ENCODE measurements at regions not wholly inside any gene's neighbourhood (a gene's known extent, or its start where the extent isn't known, plus 50 kb on each side); places are given as distances from the start of the nearest gene placed in this dataset.

DNA sequence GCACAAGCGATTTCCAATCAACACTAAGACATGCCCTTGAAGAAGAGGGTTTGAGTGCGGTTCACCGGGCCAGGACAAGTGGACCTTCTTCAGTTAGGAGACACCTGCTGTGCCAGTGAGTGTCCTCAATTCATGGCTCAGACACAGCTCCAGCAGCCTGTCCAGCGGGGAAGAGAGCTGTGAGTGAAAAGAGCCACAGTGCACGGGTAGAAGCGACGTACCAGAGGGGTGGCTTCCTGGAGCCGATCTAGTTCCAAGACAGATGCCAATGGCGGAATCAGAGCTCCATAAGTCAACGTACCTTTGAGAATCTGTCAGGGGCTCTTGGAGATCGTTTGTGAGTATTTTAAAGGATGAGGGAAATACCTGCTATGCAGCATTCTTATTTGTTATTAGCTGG is 119.9 kb upstream of the SALL3 start:
- DNase-seq: no peak
- TF ChIP-seq POLR2A (IDR thresholded peaks at IDR 0.05; ENCODE audit: low read length) (no peak), GATA1 (IDR thresholded peaks at IDR 0.05; ENCODE audit: low read depth, low read length) (no peak)

DNA sequence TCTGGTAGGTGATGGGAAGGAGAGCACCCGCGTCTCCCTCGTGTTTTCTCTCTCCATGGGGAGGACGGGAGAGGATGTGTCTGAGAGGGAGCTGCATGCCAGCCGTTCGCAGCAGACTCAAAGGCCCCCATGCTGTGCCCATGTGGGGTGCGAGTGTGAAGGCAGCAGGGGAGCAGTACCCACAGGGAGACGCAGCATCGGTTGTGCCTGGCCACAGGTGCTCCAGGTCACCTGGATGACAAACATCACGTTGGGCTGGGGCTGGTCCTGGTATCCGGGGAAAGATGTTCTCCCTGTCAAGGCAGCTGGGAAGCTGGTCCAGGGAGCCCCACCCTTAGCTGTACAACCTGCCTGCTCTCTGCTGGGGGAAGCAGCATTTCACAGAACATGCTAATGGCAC is 119.5 kb upstream of the SALL3 start:
- no peak for DNase-seq
- TF ChIP-seq POLR2A (IDR thresholded peaks at IDR 0.05; ENCODE audit: low read length) (no peak), GATA1 (IDR thresholded peaks at IDR 0.05; ENCODE audit: low read depth, low read length) (no peak)

DNA sequence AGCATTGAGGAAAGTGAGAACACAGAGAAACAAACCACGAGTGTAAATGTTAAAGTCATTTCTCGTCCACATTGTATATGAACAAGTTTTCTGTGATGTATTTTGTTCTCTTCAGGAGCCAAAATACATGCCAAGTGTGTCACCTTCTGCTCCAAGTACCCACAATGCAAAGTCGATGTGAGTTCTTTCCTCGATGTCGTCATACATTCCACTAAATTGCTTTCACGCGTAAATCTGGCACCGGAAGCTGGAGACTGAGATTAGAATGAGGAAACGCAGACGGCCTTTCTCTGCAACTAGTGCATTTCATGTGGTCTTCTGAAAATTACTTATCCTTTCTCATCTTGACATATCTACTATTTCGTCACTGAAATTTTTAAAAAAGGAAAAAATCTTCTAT is 118.5 kb upstream of the SALL3 start:
- no peak for DNase-seq
- TF ChIP-seq GATA1 (IDR thresholded peaks at IDR 0.05; ENCODE audit: low read depth, low read length) (no peak), POLR2A (IDR thresholded peaks at IDR 0.05; ENCODE audit: low read length) (no peak)

DNA sequence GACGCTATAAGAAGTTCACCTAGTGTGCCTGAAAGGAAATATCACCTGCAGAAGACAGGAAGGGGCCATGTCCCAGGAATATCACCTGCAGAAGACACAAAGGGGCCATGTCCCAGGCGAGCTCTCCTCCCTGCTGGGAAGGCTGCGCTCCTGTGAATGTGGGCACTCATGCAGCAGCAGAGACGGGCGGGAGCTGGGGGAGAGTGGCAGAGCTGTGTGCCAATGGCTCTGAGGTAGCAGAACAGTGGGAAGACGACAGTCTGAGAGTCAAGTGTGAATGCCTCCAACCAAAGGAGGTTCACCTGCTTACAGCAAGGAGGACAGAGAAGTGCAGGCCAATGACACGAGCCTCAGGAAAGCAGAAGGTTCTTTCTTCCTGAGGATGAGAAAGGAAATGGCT is 117.9 kb upstream of the SALL3 start:
- no peak for TF ChIP-seq POLR2A (IDR thresholded peaks at IDR 0.05; ENCODE audit: low read length)
- no peak for TF ChIP-seq GATA1 (IDR thresholded peaks at IDR 0.05; ENCODE audit: low read depth, low read length)
- DNase-seq: no peak

DNA sequence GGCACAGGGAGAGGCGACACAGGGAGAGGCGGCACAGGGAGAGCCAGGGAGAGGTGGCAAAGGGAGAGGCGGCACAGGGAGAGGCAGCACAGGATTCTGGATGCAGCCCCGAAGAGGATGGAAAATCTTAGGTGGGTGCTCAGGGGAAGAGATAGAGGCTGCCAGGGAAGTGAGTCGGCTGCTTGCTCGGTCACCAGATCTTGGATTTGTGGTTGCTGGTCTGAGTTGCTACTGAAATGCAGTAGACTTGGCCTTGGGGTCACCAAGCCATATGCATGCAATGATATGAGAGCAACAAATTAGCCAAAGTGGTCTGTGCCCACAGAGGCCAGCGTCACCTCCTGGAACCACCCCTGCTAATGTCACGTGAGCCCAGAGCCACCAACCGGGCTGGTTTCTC is 117.2 kb upstream of the SALL3 start:
- no peak for TF ChIP-seq POLR2A (IDR thresholded peaks at IDR 0.05; ENCODE audit: low read length)
- no peak for TF ChIP-seq GATA1 (IDR thresholded peaks at IDR 0.05; ENCODE audit: low read depth, low read length)
- DNase-seq: no peak

DNA sequence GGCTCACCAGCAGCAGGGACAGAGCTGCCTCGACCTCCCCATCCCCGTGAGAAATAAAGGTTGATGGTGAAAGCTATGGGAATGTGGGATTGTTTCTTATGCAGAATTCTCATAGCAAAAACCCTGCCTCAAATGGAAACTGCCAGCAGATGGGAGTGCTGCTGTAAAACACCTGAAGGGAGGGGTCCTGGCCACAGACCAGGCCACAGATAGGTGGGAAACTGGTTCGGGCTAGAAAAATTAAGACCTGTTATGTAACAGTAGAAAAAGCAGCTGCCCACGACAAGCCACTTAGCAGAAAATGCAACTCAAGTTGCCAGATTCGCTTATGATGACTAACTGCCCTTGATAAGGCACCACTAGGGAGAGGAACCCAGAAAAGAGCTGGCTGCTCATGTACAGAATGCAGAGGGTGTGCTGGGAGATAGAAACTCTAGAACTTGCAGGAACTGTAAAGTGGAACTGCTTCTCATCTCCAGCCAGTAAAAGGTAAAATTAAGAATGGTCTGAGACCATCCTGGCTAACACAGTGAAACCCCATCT is 114.5 kb upstream of the SALL3 start:
- TF ChIP-seq POLR2A (IDR thresholded peaks at IDR 0.05; ENCODE audit: low read length): no peak
- no peak for TF ChIP-seq GATA1 (IDR thresholded peaks at IDR 0.05; ENCODE audit: low read depth, low read length)
- no peak for DNase-seq

DNA sequence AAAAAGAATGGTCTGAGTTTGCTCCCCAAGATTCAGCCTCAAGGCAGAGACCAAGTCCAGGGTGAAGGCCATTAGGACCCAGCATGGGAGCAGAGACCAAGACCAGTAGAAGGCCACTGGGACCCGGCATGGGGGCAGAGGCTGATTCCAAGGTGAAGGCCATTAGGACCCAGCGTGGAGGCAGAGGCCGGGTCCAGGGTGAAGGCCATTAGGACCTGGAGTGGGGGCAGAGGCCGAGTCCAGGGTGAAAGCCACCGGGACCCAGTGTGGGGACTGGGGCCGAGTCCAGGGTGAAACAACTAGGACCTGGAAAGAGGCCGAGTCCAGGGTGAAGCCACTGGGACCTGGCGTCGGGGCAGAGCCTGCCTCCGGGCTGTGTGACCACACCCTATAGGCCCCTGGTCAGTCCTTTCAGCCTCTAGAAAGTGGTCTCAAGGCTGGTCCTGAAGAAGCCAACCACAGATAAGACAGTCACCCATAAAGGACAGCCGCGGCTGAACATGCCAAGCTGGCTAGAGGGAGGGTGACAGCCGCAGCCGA is 113.8 kb upstream of the SALL3 start:
- DNase-seq: no peak
- TF ChIP-seq GATA1 (IDR thresholded peaks at IDR 0.05; ENCODE audit: low read depth, low read length): no peak
- TF ChIP-seq POLR2A (IDR thresholded peaks at IDR 0.05; ENCODE audit: low read length): no peak

DNA sequence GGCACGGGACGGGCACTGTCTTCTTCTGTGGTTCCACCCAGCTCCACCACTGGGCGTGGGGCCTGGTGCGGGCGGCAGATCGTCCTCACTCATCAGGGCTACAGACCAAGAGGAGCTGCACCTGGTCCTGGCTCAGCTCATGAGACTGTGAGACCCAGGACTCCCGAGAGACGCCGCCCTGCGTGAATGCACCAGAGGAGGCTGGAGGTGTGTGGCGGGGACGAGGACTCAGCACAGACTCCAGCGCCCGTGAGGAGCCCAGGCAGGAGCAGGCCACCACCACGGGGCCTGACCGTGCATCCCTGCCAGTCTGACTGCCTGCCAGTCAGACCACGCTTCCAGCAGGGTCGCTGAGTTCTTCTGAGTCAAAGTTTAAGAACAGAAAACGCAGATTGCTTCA is 112.5 kb upstream of the SALL3 start:
- DNase-seq: no peak
- TF ChIP-seq POLR2A (IDR thresholded peaks at IDR 0.05; ENCODE audit: low read length) (no peak), GATA1 (IDR thresholded peaks at IDR 0.05; ENCODE audit: low read depth, low read length) (no peak)

DNA sequence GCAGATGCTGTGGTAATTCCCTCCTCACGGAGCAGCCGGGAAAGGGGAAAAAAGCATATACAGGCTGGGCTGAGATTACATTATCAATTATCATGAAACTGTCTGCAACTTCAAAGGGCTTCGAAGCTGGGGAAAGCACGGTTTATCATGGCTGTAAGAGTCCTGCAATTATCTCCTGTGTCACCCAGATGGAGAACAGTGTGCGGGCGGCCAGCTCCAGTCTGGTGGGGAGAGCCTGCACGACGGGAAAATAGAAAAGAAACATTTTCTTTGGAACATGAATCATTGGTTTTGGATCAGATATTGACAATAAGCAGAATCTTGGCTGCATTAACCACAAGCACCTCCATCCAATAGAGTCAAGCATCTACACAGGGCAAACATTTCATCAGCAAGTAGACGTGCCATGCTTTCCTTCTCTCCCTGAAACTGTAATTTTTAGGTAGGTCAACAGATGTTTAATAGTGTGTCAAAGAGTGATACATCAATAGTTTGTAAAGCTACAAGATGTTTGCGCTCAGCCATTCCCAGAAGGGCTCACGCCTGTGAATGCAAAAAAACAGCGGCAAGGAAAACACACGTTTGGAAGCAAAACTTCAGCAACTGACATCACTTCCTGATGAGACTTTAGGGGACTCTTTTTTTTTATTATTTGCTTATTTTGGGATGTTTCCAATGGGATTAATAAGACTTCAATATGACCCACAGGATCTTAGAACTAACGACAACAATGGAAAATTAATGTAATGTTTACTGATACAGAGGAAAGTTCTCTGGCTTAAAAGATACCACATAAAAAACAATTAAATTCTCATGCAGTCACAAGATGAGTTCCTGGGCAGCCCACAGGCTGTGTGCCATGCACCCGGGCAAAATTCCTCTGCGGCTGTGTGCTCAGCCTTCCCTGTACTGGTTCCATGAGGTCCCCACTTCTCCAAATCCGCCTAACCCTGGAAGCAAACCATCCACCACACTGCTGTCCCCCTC is 111.0 kb upstream of the SALL3 start:
- no peak for TF ChIP-seq GATA1 (IDR thresholded peaks at IDR 0.05; ENCODE audit: low read depth, low read length)
- TF ChIP-seq POLR2A (IDR thresholded peaks at IDR 0.05; ENCODE audit: low read length): no peak
- DNase-seq: no peak

DNA sequence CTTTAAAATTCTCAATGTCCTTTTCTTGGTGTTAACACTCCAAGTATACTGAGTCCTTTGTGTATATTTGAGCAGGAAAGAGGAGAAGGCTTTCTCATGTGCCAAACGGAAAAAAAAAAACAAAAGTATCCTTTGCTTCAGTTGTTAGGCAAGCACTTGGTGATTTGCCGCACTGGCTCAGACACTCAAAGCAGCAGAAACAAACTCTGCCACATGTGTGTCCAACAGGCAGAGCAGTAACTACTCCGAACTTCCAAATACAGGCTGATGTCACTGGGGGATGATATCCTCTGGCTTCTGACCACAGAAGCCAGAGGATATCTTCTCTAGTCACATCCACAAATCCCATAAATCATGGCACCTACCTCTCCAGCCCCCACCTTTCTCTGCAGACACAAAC is 108.0 kb upstream of the SALL3 start:
- TF ChIP-seq GATA1 (IDR thresholded peaks at IDR 0.05; ENCODE audit: low read depth, low read length): no peak
- TF ChIP-seq POLR2A (IDR thresholded peaks at IDR 0.05; ENCODE audit: low read length): no peak
- no peak for DNase-seq

DNA sequence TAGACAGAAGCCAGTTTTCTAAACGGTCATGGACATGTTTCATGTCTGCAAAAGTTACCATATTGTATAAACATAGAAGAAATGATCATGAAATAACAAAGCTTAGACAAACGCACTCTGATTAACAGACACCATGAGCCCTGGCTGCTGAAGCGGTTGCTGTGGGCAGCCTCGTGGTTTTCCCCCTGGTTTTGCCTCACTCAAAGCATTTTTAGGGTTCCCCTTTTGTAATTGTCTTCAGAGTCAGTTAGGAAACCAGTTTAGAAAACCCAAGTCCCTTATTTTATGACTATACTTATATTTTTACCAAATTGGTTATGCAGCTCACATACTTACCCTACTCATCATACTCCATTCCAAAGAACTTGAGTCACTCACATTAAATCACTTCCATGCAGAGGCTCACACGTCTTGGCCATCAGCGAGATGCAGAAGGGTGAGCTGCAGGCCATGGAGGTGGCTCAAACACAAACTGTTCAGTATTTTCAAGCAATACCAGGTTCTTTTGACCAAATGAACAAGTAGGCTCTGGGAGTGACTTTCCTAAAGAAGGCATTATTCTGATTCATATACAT is 105.6 kb upstream of the SALL3 start:
- TF ChIP-seq GATA1 (IDR thresholded peaks at IDR 0.05; ENCODE audit: low read depth, low read length): no peak
- TF ChIP-seq POLR2A (IDR thresholded peaks at IDR 0.05; ENCODE audit: low read length): no peak
- DNase-seq: no peak

DNA sequence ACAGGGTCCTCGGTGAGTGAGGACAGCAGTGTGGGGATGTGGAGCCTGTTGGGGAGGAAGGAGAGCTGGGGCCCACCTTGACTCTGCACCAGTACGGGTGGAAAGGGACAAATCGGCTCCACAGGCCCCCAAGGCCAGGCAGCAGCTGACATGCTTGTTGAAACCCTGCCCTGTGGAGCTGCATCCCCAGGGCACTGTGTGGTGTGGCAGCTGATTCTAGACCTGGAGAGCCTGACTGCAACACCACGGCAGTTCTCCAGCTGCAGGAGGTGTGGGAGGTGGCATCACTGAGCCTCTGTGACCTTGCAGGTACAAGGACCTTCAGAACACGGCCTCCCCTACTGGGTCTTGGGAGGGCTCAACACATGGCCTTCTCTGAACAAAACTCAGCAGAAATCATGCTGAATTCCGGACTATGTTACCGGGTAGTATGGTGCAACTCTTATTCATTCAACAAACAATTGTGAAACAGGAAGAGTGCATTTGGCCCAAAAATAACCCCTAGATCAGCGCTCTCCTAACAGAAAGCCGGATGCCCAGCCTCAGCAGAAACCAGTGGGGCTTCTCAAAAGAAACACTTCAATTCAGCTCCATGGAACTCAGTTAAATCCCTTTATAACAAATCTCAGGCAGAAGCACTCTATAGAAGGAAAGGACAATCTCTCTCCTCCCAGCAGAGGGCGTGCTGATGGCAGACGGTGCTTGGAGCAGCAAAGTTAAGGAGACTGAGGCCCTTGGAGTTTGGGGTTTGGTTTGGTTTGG is 104.4 kb upstream of the SALL3 start:
- DNase-seq: peak; percentile 51 to 68
- TF ChIP-seq POLR2A (IDR thresholded peaks at IDR 0.05; ENCODE audit: low read length): no peak
- TF ChIP-seq GATA1 (IDR thresholded peaks at IDR 0.05; ENCODE audit: low read depth, low read length): no peak

DNA sequence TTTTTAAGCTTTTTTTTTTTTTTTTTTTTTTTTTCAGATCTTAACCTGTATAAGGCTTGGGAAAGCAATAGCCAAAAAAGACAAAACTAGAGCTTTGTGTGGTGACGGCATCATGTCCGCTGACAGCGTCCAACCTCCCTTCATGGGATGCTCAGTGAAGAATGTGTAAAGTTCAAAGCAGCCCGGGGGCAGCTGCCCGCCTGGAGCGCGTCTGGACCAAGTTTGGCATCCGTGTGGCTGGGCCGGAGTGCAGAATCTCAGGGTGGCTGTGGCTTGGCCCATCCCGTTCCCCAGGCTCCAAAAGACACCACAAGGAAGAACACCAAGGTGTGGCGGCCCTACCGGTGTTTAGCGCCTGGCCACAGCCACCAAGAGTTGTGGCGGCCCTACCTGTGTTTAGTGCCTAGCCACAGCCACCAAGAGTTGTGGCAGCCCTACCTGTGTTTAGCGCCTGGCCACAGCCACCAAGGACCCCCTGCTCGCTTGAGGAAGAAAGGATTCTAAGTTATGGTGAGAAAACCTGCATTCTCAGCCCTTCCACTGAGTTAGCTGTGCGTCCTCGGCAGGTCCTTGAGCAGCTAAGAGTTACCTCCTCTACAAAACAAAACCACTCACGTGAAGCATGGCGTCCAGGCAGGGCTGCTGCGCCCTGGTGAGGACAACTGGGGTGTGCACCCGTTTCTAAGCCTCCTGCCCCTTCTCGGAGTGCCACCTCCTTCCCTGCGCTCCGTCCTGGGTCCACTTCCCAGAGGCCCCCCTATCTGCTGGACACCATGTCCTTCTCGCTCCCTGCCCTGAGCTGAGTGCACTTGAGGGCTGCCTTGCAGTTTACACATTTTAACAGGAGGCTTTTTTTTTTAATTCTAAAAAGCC is 103.6 kb upstream of the SALL3 start:
- TF ChIP-seq GATA1 (IDR thresholded peaks at IDR 0.05; ENCODE audit: low read depth, low read length) (no peak), POLR2A (IDR thresholded peaks at IDR 0.05; ENCODE audit: low read length) (no peak)
- DNase-seq: no peak

Measured in erythroblast (primary cell).